GM19025 (cell line): ENCODE measurements at regions not wholly inside any gene's neighbourhood (a gene's known extent, or its start where the extent isn't known, plus 50 kb on each side); places are given as distances from the start of the nearest gene placed in this dataset.
"Not testable (repeated sequence)": the region's sequence is repeated elsewhere in the genome, so short reads cannot be mapped to it uniquely, and the experiment has no call there.

Experiments used
- ATAC-seq: cut with Tn5 transposase; IDR thresholded peaks from one replicate; pipeline ENCODE4 v1.9.1; 2021; ENCODE audit warnings: mild to moderate bottlenecking, low read depth, moderate library complexity; ENCODE audit not compliant: unreplicated experiment

DNA sequence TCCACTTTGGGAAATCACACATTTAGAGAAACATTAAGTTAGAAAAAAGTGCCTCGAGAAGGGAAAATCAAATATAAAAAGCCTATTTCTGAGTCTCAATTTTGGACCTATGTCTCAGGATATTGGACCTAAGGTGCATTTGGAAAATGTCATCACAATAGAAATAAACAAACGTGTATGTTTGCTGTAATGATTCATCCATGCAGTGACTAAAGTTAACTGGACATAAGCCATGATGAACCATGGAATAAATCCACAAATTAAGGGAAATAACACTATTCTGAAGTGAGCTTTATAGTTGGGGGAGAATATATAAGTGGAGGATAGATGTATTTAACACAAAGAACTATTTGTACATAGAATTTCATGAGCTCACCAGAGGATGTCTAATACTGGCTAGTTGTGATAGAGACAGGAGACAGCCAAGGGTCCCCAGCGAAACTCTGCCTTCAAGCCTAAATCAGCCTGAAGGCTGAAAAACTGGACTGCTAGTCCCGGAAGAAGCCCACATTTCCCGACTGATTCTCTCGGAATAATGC, 963.3 kb upstream of the SPRY2 start:
- ATAC-seq, result no peak

DNA sequence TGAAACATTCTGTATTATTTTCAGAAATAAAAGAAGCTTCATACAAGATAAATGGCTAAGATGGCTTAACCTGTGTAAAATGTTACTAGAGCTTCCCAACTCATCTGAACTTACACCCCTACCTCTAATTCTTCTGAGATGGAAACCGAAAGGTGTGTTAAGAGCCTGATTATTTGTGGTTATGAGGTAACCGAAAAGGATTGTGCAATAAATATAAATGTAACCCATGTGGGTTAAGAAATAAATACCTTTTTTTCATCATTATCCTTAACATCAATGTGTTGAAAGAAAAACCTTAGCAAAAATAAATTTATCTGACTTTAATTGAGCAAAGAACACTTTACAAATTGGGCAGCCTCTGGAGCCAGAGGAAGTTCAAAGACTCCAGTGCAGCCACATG, 961.8 kb upstream of the SPRY2 start:
- no peak for ATAC-seq

DNA sequence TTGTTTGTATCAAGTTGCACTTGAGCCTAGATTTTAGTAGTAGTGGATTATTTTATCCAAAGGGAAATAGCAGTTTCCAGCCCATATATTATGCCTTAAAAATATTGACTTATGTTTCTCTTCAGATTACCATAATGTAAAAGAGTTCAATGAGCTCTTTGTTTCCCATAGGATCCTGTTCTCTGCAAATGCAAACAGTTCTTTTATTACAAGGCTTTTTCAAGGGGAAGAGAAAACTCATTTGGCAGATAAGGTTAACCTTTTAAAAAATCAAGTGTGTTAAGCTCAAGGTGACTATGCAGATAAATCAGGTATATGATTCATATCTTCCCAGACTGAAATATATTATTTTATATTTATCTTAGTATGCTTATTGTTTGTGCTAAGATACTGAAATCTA, 961.2 kb upstream of the SPRY2 start:
- ATAC-seq, result no peak

DNA sequence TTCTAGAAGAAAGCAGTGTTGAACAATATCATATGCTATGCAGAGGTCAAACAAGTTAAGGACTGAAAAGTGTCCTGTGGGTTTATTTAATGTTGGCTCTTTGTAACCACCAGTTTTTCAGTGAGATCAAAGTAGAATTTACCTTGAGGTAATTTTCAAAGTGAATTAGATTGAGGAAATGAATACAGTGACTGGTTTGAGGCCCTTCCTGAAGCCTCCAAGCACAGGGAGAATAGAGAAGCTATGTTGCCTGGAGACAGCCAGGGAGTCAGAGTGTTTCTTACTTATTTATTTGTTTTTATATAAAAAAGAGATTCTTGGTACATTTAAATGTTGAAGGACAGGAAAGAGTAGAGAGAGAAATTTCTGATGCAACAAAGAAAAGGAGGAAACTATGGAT, 954.3 kb upstream of the SPRY2 start:
- no peak for ATAC-seq

DNA sequence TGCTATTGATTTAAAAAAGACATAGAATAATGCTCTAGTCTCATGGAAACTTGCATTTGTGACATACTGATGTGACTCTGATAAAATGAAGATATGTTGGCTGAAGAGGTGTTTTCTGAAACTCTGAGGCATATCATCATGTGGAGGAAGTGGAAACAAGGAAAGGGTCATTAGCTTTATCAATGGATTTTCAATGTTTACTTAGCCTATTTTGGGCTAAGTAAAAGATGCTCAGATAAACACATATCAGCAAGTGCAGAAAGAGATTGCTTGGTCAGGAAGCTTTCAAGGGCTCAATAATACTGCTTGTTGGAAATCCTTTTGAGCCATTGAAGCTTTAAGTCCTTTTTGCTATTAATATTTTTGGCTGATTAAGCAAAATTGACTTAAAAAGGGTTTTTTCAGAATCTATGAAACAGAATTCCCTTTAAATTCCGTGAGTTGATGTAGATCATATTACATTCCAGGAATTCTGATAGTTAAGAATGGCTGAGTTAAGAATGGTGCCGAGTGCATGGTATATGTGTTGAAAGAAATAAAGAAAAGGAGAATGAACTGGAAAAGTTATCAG, 952.8 kb upstream of the SPRY2 start:
- no peak for ATAC-seq

DNA sequence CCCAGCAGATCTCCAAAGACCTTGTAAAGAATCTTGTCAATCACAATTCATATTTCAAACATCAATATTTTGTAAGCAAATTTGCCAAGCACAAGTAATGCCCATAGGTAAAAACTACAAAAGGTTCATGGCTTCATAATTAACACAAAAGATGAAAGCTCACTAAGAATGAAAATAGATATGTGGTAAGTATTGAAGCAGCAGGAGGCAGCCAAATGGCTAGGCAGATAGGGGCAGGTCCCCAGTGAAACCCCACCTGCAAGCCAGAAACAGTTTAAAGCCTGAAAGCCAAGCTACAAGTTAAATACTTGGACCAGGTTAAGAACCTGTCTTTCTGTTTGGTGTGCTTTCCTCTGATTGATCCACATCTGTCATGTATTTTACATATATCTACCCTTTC, 942.6 kb upstream of the SPRY2 start:
- ATAC-seq, result no peak

DNA sequence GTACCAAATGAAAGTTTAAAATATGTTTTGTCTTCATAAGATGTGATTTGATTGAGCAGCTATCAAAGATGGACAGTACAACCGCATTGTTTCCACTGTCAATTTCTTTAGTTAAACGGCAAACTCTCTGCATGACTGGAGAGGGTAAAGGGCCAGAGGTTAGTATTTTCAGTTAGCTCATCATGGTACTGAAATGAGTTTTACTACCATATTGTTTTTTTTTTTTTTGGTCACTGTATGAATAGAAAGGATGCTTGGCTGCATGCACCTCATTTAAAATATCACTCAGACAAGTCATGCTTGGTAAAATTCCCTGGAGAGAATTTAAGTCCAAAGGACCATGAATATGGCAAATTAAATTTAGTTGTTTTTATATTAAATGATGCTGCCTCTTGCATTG, 942.1 kb upstream of the SPRY2 start:
- ATAC-seq, result no peak

DNA sequence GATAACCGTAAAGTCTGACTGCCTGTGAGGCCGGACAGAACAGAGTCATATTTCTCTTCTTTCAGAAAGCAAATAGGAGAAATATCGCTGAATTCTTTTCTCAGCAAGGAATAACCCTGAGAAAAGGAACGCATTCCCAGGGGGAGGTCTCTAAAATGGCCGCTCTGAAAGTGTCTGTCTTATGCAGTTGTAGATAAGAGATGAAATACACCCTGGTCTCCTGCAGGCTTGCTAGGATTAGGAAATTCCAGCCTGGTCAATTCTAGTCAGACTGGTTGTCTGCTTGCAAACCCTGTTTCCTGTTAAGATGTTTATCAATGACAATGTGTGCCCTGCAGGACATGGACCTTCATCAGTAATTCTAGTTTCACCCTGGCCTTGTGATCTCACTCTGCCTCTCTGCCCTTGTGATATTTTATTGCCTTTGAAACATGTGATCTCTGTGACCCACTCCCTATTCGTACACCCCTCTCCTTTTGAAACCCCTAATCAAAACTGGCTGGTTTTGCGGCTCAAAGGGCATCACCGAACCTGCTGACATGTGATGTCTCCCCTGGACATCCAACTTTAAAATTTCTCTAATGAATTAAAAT, 934.8 kb upstream of the SPRY2 start:
- no peak for ATAC-seq

DNA sequence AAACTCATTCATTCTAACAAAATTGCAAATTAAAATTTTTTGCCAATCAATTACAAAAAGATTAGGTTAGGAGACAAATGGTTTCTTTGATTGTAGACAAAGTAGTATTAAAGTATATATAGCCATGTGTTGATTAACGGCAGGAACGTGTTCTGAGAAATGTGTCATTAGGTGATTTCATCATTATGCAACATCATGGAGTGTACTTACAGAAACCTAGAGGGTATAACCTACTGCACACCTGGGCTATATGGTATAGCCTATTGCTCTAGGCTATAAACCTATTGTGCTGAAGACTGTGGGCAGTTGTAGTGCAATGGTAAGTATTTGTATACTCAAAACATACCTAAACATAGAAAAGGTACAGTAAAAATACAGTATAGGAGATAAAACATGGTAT, 906.8 kb upstream of the SPRY2 start:
- ATAC-seq, result no peak

DNA sequence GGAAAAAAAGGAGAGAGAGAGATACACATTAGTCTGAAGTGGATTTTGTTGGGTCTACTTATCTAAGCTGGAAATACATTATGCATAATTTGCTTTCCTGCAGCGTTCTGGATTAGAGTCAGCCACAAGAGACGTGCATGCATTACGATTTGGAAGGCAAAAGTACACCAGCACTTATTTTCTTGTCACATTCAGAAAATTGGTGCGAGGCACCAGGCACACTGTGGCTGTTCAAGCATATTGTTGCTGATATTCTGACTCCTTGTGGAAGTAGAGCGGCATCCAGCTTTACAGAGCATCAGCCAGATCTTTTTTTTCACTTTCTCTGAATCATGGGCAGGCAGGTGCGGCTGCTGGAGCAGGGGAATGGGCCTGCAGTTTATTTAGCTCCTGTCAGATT, 905.6 kb upstream of the SPRY2 start:
- ATAC-seq, result no peak

DNA sequence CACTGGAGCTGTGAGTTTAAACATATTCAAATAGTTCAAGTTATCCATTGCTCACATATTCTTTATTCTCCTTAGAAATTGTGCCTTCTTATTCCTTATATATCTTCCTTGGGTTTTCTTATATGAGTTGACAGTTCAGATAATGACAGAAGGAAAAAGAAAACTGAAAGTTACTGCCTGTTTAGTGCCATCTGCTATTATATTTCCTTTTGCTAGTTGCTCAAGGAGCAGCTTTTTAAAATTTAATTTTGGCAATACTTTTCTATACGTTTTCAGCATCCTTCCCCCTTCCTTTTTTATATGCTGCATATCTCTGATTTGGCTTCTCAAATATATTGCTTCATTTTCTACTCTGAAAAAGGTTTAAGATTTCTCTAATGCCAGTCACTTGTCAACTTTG, 903.1 kb upstream of the SPRY2 start:
- no peak for ATAC-seq

DNA sequence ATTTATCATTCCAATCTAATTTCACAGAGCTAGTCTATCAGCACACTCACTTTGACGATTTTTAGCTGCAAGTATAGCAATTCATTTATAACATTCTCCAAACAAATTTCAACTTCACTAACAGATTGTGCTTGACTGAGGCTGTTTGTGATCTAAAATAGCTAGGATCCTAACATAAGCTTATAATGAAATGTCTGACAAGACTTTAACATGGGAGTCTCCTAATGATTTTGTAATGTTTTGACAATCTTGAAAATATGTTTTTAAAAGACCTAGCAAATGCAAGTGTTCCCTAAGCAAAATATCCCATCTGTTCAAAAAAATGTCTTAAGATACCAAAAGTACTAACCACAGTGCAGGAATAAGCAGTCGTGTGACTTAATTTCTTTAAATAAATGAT, 889.5 kb upstream of the SPRY2 start:
- ATAC-seq, result no peak

DNA sequence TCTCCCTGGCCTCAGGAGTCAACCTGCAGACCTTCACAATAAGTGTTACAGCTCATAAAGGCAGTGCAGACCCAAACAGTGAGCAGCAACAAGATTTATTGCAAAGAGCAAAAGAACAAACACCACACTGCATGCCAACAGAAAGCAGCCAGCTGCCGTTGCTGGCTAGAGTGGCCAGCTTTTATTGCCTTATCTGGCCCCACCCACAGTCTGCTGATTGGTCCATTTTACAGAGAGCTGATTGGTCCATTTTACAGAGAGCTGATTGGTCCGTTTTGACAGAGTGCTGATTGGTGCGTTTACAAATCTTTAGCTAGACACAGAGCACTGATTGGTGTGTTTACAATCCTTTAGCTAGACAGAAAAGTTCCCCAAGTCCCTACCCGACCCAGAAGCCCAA, 885.9 kb upstream of the SPRY2 start:
- not testable (repeated sequence) for ATAC-seq

DNA sequence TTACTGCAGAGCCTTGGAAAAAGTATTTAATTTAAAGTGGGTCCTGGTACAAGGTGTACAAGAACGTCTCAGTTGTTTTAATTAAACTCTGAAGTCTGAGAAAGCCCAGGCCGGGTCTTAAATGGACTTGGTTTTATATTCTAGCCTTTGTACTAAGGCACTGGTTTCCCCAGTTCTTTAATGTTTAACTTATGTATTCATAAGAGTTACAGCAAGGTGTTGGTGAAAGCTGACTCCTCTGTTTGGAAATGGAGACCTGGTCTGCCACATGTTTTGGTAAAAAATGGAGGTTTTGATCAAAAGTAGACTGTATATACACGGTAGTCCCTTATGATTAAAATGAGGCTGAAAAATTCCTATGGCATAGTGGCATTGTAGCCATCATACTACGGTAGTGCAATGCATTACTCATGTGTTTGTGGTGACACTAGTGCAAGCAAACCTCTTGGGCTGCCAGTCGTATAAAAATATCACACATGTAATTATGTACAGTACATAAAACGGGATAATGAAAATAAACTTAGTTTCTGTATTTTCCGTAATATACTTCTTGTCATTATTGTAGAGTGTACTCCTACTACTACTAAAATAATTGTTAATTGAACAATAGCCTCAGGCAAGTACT, 883.4 kb upstream of the SPRY2 start:
- no peak for ATAC-seq

DNA sequence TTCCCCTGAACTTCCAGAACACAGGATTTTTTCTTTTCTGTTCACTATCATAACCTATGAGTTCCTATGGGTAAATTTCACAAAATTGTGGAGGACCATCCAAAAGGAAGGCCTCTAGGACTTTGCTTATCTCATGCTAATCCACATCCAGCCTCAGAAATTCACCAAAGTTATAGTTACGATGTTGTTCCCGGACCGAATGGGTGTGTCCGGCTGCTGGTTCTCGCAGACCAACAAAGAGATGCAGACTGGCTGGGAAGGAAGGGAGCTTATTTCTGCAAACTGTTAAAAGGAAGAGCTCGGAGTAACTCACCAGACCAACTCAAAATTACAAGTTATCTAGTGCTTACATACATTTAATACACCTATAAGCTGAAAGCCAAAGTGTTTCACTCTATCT, 882.9 kb upstream of the SPRY2 start:
- no peak for ATAC-seq

DNA sequence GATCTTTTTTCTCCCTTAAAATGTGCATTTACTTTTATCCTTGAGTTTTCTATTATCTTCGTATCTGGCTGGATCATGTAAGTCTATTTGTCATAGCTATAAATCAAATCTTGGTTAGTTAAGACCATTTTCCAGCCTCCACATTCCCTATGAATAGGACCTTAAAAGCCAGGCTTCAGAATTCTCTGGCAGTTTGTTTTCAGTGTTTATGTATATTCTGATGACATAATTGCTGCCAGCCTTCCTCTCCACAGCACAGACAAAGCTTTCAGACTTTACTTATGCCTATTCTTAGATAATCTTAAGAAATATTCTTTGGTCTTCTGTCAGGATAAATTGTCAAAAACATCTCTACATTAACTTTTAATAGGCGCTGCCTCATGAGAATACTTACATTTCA, 870.8 kb upstream of the SPRY2 start:
- ATAC-seq, result no peak

DNA sequence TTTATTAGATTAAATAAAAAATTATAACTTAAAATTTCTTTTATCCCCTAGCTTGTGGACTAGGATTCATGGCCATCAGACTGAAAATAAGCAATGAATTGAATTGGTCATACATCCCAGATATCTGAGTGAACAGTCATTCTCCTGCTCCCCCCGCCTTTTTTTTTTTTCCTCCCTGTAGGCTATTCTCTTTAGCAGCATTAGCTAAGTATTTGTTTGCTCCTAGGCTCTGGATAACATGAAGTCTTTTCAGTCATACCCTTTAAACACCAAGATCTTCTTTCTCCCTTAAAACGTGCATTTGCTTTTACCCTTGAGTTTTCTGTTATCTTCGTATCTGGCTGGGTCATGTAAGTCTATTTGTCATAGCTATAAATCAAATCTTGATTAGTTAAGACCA, 866.7 kb upstream of the SPRY2 start:
- ATAC-seq, result no peak

DNA sequence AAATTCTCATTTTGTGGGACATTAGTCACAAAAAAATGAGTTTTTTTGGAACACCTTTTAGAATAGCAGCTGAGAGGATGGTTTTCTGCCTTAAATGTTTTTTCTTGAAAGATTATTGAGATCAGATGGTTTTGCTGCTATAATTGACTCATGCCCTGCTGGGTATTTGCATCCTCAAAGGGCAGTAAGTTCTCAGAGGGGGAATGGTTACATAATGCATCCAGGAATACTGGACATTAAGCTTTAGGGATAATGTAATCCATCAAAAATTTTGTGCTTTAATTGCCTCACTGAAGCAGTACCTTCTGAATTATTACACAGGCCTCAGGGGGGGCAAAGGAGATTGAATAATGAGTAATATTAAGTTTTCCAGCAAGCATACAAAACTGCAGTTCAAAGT, 866.3 kb upstream of the SPRY2 start:
- ATAC-seq, result no peak

DNA sequence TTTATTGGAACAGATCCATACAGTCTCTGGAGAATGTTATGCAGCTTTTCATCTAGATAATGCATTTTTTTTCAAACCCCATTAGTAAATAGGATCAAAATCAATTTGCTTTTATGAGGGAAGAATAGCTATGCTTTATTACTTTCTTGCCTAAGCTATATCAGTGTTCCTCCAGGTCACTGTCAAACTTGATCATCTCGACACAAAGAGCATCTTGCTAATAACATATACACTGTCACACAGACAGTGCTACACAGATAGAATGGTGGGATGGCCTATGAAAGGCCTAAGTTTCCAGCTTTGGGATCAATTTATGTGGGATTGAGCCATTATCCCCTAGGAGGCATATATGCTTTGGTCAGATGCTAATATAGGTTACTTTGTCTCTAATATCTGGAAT, 862.9 kb upstream of the SPRY2 start:
- no peak for ATAC-seq

DNA sequence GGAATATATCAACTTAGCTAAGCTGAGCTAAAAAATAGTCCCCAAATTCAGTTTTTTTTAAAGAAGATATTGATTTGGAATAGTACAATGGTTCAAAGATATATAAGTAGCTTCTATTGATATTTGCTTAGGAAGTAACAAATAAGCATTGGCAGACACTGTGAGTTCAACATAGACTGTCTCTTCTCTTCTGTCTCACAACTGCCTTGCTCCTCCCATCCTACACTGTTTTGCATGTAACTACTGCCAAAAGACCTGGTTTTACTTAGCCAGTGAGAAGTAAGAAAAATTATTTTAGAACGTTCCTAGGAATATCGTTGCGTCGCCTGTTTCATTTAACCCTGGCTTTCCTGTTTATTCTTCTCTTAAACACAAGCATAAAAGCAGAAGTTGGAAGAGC, 859.0 kb upstream of the SPRY2 start:
- ATAC-seq, result no peak

DNA sequence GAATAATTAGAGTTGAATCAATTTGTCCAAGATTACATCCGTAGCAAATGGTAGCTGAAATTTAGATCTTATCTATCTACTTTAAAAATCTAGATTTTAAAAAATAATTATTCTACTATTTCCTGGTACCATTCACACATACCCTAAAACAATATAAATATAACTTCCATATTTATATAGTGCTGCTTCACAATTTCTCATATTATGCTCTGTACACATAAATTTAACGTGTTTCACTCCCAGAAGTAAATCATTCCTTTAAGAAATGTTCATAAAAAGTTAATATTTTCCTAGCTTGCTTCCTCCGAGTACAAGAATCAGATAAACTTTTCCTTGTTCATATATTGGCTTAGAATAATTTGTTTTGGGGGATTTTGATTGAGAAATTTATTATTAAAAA, 857.0 kb upstream of the SPRY2 start:
- no peak for ATAC-seq

DNA sequence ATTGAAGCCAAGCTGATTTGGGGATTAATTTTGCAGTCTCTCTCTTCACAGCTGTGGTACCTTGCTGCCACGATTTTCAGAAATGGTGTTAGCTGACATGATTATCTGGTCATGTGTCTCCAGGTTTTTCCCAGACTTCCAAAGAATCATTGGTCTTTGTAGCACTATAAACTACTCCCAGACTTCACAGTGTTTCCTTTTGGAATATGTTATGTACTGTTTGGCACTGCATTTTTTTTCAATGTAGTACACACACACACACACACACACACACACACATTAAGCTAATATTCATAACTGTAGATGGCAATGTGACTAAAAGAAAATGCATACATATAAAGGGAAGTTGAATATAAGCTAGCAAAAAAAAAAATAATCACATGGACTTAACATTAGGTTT, 856.6 kb upstream of the SPRY2 start:
- ATAC-seq, result no peak
